Loucy (cell line): ENCODE measurements at regions not wholly inside any gene's neighbourhood (a gene's known extent, or its start where the extent isn't known, plus 50 kb on each side); places are given as distances from the start of the nearest gene placed in this dataset.

Experiments used
- EZH2phosphoT487 ChIP-seq: fragments of 200-600 bp; IDR thresholded peaks from 2 replicates; pipeline ENCODE4 v1.6.1; 2018; ENCODE audit warnings: antibody characterized with exemption, mild to moderate bottlenecking, moderate library complexity, borderline replicate concordance
- TF ChIP-seq, protein P1 (sequence below): fragments of 200-600 bp; sonication (generic); conservative IDR thresholded peaks from 2 replicates; pipeline ENCODE4 v1.5.1; 2014; ENCODE audit warnings: mild to moderate bottlenecking, antibody characterized with exemption, low read length

DNA sequence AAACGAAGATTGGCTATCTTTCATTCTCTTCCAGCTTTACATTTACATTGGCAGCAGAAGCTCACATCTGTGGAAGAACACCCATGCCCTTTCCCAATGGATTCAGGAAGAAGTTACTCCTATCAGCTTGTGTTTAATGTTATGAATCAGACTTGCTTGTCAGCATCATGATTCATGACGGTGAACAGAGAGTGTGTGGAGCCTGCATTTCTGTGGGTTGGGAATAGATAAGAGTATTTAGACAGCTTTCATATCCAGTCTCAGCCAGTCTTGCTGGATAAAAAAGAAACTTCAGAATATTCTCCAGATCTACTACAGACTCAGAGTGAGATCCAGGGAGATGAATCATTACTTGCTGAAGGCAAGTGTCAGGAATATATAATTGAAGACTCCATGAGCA is 812.9 kb upstream of the ZNF608 start:
- TF ChIP-seq, protein P1, sequence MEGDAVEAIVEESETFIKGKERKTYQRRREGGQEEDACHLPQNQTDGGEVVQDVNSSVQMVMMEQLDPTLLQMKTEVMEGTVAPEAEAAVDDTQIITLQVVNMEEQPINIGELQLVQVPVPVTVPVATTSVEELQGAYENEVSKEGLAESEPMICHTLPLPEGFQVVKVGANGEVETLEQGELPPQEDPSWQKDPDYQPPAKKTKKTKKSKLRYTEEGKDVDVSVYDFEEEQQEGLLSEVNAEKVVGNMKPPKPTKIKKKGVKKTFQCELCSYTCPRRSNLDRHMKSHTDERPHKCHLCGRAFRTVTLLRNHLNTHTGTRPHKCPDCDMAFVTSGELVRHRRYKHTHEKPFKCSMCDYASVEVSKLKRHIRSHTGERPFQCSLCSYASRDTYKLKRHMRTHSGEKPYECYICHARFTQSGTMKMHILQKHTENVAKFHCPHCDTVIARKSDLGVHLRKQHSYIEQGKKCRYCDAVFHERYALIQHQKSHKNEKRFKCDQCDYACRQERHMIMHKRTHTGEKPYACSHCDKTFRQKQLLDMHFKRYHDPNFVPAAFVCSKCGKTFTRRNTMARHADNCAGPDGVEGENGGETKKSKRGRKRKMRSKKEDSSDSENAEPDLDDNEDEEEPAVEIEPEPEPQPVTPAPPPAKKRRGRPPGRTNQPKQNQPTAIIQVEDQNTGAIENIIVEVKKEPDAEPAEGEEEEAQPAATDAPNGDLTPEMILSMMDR, result no peak
- no peak for TF ChIP-seq EZH2phosphoT487
